ENCODE measurements at regions not wholly inside any gene's neighbourhood (a gene's known extent, or its start where the extent isn't known, plus 50 kb on each side); places are given as distances from the start of the nearest gene placed in this dataset.
A peak's percentile ranks its signal among the peaks of the same experiment; 100 is the strongest.
"Not testable (repeated sequence)": the region's sequence is repeated elsewhere in the genome, so short reads cannot be mapped to it uniquely, and the experiment has no call there.

DNA sequence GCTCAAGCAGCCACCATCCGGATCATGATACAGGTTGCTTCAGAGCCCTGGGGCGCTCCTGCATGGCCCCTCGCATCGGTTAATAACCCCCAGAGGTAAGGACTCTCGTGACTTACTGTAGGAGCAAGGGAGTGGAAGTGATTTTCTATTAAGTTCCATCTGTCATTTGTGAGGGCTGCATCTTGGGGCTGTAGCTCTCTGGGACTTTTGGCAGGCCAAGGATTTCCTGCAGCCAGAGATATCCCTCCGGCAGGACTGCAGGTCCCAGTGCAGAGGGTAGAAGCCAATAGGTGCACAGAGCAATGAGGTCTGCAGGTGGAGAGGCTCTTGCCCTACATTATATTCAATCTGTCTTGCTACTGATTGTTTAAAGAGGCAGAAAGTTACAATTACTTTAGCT is 356.8 kb upstream of the ADARB2 start:
- no peak for DNase-seq
- intact Hi-C loops (cut with DNase I): no loop called here

DNA sequence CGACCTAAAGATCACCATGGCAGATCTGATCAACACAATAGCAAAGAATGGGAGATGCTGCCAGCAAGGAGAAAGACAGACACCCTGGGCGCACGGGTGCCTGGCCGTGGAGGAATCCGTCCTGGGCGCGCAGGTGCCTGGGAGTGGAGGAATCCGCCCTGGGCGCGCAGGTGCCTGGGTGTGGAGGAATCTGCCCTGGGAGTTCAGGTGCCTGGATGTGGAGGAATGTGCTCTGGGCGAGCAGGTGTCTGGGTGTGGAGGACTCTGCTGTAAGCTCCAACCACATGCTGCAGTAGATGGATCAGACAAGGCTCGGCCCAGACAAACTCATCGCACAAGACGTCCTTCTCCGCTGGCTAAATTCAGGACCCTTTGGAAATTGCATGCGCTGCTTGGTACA is 346.3 kb upstream of the ADARB2 start:
- DNase-seq: no peak
- intact Hi-C loops (cut with DNase I): no loop called here

DNA sequence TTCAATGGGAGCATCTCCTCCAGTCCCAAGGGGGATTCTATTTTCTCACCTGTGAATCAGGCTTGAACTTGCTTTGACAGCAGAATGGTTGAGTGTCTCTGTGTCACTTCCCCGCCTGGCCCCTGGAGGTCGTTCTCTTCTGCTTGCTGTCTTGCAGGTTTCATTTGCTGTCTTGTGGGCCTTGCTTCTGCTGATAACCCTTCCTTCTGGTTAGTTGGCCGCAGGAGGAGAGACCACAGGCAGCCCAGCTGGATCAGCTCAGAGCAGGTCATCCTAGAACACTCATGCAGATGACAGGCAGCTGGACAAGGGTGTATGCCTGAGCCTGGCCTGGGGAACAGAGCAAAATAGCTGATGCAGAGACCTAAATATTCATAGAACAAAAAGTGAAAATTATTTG is 344.2 kb upstream of the ADARB2 start:
- intact Hi-C loops (cut with DNase I): no loop called here
- no peak for DNase-seq

DNA sequence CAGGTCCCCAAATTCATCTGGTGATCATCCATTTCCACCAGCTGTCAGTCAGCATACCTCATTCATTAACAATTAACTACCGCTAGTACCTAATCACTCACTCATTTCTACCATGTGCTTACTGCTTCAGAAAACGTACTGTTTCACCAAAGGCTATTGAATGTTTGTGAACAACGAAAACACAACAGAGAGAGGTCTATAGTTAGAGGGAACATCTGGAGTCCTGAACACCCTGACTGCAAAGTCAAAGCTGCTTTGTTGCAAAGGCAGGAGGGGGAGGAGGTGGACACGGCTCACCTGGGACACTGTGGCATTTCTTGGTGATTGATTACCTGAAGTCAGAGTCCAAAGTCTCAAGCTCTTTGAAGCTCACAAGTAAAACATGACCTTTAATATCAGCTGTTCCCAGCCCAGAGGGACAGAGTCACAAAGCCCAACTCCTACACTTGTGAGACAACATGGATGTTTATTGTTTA is 342.3 kb upstream of the ADARB2 start:
- no peak for DNase-seq
- intact Hi-C loops (cut with DNase I): no loop called here

DNA sequence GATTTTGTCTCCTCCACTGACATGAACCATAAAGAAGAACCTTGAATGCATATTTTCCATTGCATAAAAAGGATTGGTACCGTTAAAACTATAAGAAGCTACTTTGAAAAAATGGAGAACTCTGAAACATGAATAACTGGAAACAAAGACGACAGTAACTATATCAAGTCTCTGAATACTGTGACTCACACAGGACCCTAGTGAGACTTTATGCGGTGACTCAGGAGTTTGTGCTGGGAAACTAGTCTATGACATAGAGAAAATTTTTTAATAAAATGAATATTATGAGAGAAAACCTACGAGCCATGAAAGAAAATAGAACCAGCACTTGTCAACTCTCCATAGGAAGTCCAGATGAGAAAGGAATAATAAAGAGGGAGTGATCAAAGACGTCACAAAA is 339.9 kb upstream of the ADARB2 start:
- intact Hi-C loops (cut with DNase I): no loop called here
- DNase-seq: no peak

DNA sequence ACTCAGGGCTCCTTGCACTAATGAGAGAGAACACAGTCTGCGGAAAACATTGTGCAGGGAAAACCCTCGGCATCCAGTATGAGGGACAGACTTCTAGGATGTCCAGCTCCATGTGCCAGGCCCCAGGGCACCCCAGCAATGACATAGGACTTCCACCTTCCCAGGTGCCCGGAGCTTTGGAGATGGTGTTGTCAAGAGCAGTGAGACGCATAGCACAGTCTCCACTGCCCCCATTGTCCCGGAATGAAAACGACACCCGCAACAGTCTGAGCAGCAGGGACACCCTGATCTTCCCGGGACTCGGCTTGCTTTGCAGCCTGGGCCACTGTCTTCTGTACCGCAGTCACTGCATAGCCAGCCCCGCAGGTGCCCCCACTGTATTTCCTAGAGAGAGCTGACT is 339.2 kb upstream of the ADARB2 start:
- intact Hi-C loops (cut with DNase I): no loop called here

DNA sequence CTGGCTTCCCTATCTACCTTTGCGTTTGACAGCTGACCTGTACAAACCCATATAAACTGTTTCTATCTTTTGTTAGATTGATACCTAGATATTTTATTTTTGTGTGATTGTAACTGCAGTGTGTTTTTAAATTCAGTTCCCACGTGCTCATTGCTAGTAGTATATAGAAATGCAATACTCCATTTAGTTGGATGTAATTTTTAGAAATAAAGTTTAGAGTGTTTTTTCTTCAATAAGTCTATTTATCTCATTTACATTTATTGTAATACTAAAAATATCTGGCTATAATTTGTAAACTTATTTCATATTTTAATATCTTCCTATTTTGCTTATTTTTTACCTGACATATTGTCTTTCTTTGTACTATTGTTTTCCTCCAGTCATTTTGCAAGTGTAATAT is 329.7 kb upstream of the ADARB2 start:
- intact Hi-C loops (cut with DNase I): no loop called here
- no peak for DNase-seq

More for the DNA sequence above, 339.2 kb upstream of the ADARB2 start:
- no peak for DNase-seq

DNA sequence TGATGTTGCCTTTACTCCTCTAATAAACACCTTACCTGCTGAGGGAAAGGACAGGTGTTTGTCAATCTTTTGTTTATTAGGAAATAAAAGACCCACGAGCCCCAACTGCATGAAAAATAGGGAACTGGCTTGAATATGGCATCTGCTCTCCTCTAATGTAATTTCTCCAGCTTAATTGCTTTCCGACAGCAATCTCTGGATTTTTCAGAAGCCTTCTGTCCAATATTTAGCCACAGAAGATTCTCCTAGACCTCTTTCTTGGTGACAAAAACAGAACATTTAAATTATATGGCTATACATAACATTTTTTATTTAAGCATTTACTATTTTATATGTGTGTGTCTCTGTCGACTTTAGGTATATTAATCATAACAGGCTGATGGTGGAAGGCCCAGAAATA is 317.4 kb upstream of the ADARB2 start:
- DNase-seq: no peak

DNA sequence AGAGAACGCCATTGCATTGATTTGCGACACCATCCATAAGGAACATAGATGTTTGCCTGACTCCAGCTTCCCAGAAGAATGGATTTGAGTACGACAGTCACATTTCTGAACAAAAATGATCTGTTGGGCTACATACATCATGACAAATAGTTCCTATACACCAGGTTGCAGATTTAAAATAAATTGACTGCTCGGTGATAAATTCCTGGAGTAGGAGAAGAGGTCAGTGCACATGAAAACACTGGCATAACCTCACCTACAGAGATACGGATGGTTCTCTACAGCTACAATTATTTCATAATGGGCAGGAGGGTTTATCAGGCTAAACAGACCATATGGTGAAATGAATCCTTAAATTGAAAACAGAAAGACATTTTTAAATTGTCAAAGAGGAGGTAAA is 316.5 kb upstream of the ADARB2 start:
- intact Hi-C loops (cut with DNase I): no loop called here
- DNase-seq: no peak

More for the DNA sequence above, 317.4 kb upstream of the ADARB2 start:
- intact Hi-C loops (cut with DNase I): no loop called here

DNA sequence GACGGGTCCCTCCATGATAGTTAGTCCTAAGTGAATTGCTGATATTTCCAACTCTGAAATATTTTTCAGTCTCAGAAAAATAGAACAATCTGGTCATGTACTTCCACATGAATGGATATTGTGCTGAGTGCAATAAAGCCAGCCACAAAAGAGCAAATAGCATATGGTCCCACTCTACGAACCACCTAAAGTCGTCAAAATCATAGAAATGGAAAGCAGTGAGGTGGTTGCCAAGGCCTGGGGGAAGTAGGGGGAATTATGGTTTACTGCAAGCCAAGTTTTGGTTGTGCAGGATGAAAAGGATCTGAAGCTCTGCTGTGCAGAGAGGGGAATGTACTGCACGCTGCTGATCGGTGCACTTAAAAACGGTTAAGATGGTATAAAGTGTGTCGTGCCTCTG is 313.8 kb upstream of the ADARB2 start:
- no peak for DNase-seq
- intact Hi-C loops (cut with DNase I): no loop called here

DNA sequence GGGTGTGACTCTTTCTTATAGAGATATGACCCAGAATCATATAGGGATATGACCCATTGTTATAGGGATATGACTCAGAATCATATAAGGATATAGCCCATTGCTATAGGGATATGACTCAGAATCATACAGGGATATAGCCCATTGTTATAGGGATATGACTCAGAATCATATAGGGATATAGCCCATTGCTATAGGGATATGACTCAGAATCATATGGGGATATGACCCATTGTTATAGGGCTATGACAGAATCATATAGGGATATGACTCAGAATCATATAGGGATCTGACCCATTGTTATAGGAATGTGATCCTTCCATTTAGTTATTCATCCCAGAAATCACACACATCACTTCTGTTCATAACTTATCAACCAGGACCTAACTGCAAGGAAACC is 312.2 kb upstream of the ADARB2 start:
- intact Hi-C loops (cut with DNase I): no loop called here
- DNase-seq: no peak

DNA sequence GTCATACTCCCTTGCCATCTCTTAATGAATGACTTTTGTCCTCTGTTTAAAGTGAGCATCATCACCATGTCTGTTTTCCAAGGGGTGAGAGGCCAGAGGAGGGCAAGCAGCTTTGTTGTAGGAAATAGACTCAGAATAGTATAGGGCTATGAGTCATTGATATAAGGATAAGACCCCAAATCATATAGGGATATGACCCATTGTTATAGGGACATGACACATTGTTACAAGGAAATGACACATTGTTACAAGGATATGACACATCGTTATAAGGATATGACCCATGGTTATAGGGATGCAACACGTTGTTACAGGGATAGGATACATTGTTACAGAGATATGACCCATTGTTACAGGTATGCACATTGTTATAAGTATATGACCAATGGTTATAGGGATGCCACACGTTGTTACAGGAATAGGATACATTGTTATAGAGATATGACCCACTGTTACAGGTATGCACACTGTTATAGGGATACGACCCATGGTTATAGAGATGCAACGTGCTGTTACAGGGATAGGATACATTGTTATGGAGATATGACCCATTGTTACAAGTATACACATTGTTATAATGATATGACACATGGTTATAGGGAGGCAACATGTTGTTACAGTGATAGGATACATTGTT is 311.1 kb upstream of the ADARB2 start:
- intact Hi-C loops (cut with DNase I): no loop called here
- DNase-seq: no peak

DNA sequence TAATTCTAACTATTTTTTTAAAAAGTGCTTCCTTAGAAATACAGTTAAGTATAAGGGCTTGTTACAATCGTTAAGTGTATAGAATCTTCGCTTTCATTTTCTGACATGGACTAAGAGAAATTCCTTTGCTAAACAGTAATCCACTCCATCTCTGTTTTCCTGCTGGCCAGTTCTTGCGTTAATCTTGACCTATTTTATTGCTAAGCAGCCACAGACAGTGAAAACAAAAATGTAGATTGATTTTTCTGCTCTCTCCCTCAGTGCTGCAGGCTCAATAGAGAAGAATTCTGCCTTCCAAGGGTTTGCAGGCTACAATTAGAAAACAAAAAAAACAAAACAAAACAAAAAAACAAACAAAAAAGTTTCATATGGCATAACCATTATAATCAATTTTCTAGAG is 310.4 kb upstream of the ADARB2 start:
- no peak for DNase-seq
- intact Hi-C loops (cut with DNase I): no loop called here

DNA sequence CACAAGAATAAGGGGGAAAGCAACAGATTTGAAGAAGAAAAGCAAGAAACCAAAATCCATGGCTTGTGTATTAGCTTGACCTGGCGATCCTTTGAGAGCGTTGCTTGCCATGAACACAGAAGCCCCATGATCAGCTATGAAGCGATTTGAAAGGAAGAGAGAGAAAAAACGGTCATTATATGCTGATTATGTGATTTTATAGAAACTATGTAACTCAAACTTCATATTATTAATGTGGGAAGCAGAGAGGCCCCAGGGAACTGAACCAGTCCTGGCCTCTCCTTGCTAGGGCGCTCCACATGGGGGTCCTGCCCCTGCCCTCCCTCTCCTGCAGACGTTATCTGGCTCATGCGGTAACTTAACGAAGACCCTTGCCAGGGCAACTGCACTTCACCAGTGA is 306.1 kb upstream of the ADARB2 start:
- DNase-seq: no peak
- intact Hi-C loops (cut with DNase I): no loop called here

DNA sequence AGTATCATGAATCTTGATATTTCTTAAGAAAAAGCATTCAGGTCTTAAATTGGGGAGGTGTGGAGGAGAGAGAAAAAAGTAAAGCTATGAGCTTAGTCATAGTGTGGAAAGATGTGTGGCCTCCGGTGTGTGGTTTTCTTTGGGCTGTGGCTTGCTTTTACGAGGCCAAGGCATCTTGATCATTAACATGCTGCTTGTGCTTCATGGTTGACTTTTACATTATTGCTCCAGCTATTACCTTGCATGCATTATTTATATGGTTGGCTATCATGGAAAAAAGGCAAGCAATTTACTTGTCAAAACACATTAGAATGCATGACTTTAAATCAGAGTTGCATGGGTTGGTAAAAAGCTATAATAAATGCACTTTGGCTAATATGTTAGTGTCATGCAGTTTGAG is 300.7 kb upstream of the ADARB2 start:
- no peak for DNase-seq
- intact Hi-C loops (cut with DNase I): no loop called here

DNA sequence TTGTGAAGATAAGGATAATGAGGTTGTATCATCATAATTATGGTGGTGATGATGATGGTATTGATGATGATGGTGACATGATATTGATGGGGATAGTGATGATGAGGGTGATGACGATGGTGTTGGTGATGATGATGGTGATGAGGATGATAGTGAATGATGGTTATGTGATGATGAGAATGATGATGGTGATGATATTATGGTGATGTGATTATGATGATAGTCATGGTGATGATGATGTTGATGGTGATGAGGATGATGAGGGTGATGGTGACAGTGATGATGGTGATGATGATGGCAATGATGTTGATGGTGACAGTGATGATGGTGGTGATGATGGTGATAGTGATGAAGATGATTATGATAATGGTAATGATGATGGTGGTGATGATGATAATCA is 299.9 kb upstream of the ADARB2 start:
- intact Hi-C loops (cut with DNase I): no loop called here
- no peak for DNase-seq

DNA sequence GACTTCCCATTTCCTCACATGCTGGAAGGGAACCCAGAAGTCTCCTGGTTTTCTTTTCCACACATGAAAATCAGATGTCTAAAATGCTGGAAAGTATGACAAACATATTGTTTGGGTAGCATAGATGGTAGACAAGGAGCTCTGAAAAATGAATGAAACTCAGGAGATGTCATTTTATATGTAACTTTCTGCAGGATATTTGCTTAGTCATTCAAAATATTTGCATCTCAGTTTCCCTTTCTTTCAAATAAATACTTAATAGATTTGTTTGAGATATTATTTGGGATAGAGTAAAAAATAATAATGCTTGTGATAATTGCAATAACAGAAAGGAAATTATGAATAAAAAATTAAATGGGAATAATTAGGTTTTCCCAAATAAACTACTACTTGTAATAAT is 298.9 kb upstream of the ADARB2 start:
- intact Hi-C loops (cut with DNase I): no loop called here
- no peak for DNase-seq

DNA sequence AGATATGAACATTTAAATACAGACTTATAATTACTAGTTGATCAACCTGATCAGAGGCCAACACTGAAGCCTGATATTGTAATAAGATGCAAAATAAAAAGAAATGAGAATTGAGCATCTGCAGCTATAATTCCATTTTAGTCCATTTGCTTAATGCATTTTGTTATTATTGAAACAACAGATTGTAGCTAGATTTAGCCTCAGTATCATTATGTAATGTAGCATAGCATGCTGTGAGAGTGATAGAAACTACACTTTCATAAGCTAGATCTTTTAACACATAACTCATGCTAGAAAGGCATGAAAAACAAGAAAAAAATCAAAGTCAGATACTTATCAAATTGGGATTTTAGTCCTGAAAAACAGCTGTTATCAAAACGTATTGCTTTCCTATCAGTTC is 292.7 kb upstream of the ADARB2 start:
- DNase-seq: no peak

DNA sequence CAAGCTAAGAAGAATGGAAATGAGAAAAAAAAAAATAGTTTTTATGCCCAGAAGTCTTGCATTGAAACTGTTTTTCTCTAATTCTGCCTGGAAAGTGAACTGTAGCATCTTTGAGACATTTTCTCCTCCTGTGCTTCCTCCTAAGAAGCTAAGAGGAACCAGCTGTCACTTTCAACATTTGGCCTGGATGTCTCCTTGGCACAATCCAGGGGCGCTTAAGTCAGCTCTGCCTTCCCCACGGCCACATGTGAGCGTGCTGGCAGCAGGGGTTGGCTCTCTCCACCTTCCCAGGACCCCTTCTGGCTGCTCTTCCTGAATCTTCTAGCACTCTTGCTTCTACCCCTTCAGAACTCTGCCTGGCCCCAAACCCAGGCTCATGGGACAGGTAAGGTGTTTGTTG is 289.6 kb upstream of the ADARB2 start:
- intact Hi-C loops (cut with DNase I): no loop called here
- DNase-seq: peak in 1 of 10 donors; percentile 59

More for the DNA sequence above, 292.7 kb upstream of the ADARB2 start:
- intact Hi-C loops (cut with DNase I): no loop called here

DNA sequence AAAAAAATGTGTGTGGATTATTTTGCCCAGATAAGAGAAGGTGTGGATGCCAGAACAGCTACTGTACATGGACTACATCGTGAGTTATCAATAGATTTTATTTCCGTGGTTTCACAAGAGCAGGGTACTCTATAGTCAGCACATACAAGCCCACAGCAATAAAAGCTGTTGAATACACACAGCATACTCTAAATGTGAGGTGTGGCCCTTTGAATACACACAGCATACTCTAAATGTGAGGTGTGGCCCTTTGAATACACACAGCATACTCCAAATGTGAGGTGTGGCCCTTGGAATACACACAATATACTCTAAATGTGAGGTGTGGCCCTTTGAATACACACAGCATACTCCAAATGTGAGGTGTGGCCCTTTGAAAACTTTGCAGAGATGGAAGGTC is 287.4 kb upstream of the ADARB2 start:
- DNase-seq; intact Hi-C loops (cut with DNase I): not testable (repeated sequence)

DNA sequence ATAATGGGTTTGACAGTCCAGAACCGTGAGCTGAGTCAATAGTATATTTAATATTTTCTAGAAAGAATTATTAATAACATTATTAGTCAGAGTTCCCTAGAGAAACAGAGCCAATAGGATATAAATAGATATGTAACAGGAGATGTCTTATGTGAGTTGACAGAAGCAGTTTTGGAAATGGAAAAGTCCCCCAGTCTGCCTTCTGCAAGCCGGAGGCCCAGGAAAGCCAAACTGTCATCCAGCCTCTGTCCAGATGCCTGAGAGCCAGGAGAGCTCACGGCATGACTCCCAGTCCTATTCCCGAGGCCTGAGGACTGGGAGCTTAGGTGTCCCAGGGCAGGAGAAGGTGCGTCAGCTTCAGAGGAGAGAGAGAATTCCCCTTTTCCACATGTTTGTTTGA is 286.4 kb upstream of the ADARB2 start:
- intact Hi-C loops (cut with DNase I): no loop called here
- peak in 1 of 10 donors; percentile 46 for DNase-seq

DNA sequence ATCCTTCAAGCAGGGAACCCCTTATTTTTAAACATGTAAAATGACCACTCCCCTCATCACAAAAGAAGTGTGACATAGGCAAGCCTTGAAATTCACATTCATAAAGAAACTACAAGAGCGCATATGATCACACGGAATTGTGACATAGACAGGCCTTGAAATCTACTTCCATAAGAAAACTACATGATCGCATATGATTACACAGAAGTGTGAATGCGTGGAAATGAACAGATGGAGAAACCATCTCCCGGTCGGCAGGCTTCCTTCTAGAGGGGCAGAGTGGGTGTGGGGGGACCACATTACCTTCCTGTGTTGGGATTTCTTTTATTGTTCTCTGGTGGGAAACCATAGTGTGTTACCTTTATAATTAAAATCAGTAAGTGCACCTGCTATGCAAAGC is 285.1 kb upstream of the ADARB2 start:
- intact Hi-C loops (cut with DNase I): no loop called here
- DNase-seq: peak in 1 of 10 donors; percentile 14

DNA sequence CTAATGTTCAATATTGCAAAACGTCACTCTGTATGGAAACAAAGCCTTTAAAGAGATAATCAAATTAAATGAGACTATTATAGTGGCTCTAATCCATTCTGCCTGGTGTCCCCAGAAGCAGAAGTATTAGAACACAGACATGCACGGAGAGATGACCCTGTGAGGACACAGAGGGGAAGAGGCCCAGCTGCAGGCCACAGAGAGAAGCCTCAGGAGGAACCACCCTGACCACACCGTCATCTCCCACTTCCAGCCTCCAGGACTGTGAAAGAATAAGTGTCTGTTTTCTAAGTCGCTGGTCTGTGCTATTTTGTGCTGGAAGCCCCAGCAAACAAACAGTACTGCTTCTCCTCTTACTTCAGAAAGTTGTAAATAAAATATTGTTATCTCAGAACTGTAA is 283.5 kb upstream of the ADARB2 start:
- peak in 1 of 10 donors; percentile 26 for DNase-seq
- intact Hi-C loops (cut with DNase I): no loop called here
